B cell (primary cell): ENCODE measurements at regions not wholly inside any gene's neighbourhood (a gene's known extent, or its start where the extent isn't known, plus 50 kb on each side); places are given as distances from the start of the nearest gene placed in this dataset.

ENCODE experiments used
- ATAC-seq: fragments of 200-7000 bp; cut with Tn5 transposase; one replicate; pipeline ENCODE4 v1.10.0; 2021; ENCODE audit warnings: low read depth, mild to moderate bottlenecking, moderate number of reproducible peaks, moderate library complexity
- CTCF ChIA-PET: fragments of 350-600 bp; sonication (Branson Sonifier 250); formaldehyde crosslinking; loops from one replicate; lab custom pipeline; 2021; ENCODE audit warnings: antibody characterized with exemption, inconsistent platforms; lab: Charles Lee
- POLR2A ChIA-PET: fragments of 350-600 bp; sonication (Branson Sonifier 250); formaldehyde crosslinking; loops from one replicate; lab custom pipeline; 2021; ENCODE audit warnings: antibody characterized with exemption; lab: Charles Lee
- DNase-seq: peaks from one replicate; pipeline ENCODE4 v3.0.0; 2013
- H2AFZ ChIP-seq: 2 replicates; pipeline ENCODE4 v1.6.1; 2012; ENCODE audit warnings: mild to moderate bottlenecking, low read depth, low read length; ENCODE audit not compliant: insufficient read depth, poor library complexity, severe bottlenecking
- H3K27ac ChIP-seq, 2 donors: 1 replicate in 1 of 2; 2 replicates in 1 of 2; pipeline ENCODE4 v1.5.1; 2012 to 2013; ENCODE audit warnings: low read length in 2 of 2, mild to moderate bottlenecking in 2 of 2, moderate library complexity in 1 of 2
- H3K27me3 ChIP-seq, 4 experiments: fragments of 200-600 bp in 1 of 4; sonication (generic) in 1 of 4; replicated peaks in 1 of 4; 1 replicate in 2 of 4; 2 replicates in 2 of 4; pipeline versions ENCODE4 v1.6.1 to v1.7.0; 2013 to 2016; ENCODE audit warnings: low read length in 3 of 4, mild to moderate bottlenecking in 2 of 4, mixed read lengths in 1 of 4, moderate library complexity in 1 of 4; ENCODE audit not compliant: insufficient read depth in 4 of 4, control insufficient read depth in 3 of 4; ENCODE audit errors: control extremely low read depth in 1 of 4
- H3K36me3 ChIP-seq, 2 experiments: replicated peaks in 1 of 2; 1 replicate in 1 of 2; 2 replicates in 1 of 2; pipeline versions ENCODE4 v1.6.1 to v1.7.1; 2013; ENCODE audit warnings: low read length in 1 of 2; ENCODE audit not compliant: insufficient read depth in 2 of 2, control insufficient read depth in 1 of 2; ENCODE audit errors: control extremely low read depth in 1 of 2, extremely low read depth in 1 of 2
- H3K4me1 ChIP-seq, 2 donors: fragments of 200-600 bp in 1 of 2; sonication (generic) in 1 of 2; 1 replicate in 1 of 2; 2 replicates in 1 of 2; pipeline versions ENCODE4 v1.5.1 to v1.6.1; 2013 to 2017; ENCODE audit warnings: low read length in 2 of 2; ENCODE audit not compliant: control insufficient read depth in 2 of 2, insufficient read depth in 2 of 2
- H3K4me2 ChIP-seq: replicated peaks from 2 replicates; pipeline ENCODE3; 2012; ENCODE audit warnings: mild to moderate bottlenecking, low read depth, low read length; ENCODE audit not compliant: poor library complexity, severe bottlenecking
- H3K4me3 ChIP-seq, 5 experiments: fragments of 200-600 bp in 1 of 5; sonication (generic) in 1 of 5; 1 replicate in 3 of 5; 2 replicates in 2 of 5; pipeline versions ENCODE4 v1.5.1 to v1.7.0; 2011 to 2016; ENCODE audit warnings: low read length in 4 of 5, mild to moderate bottlenecking in 4 of 5, low read depth in 2 of 5, control low read depth in 1 of 5, moderate library complexity in 1 of 5; ENCODE audit not compliant: insufficient read depth in 1 of 5; ENCODE audit errors: control extremely low read depth in 1 of 5, extremely low read depth in 1 of 5
- H3K79me2 ChIP-seq: fragments of 200-600 bp; sonication (generic); one replicate; pipeline ENCODE4 v1.6.0; 2016; ENCODE audit warnings: low read length; ENCODE audit not compliant: control insufficient read depth, insufficient read depth
- H3K9ac ChIP-seq: fragments of 200-600 bp; sonication (generic); 2 replicates; pipeline ENCODE4 v1.6.1; 2017; ENCODE audit warnings: mild to moderate bottlenecking, low read length, moderate library complexity
- H3K9me3 ChIP-seq, 3 donors: one replicate each; pipeline versions ENCODE4 v1.6.1 to v1.7.1; 2013; ENCODE audit warnings: low read length in 2 of 3; ENCODE audit not compliant: control insufficient read depth in 2 of 3, insufficient read depth in 1 of 3; ENCODE audit errors: control extremely low read depth in 1 of 3
- H4K20me1 ChIP-seq: 2 replicates; pipeline ENCODE4 v1.6.0; 2012; ENCODE audit warnings: mild to moderate bottlenecking, low read length; ENCODE audit not compliant: insufficient read depth, control insufficient read depth, poor library complexity, severe bottlenecking
- H3K27ac Mint-ChIP-seq: one replicate; pipeline ENCODE4 v1.8.0; 2021; ENCODE audit warnings: mixed read lengths
- H3K27me3 Mint-ChIP-seq: one replicate; pipeline ENCODE4 v1.8.0; 2021; ENCODE audit warnings: mixed read lengths
- H3K4me1 Mint-ChIP-seq: one replicate; pipeline ENCODE4 v1.8.0; 2021; ENCODE audit warnings: mixed read lengths
- H3K4me3 Mint-ChIP-seq: one replicate; pipeline ENCODE4 v1.8.0; 2021; ENCODE audit warnings: mixed read lengths
- H3K9me3 Mint-ChIP-seq: one replicate; pipeline ENCODE4 v1.8.0; 2022; ENCODE audit warnings: mixed read lengths; ENCODE audit not compliant: insufficient read depth
- CTCF ChIP-seq: fragments of 200-600 bp; IDR thresholded peaks from one replicate; pipeline ENCODE4 v1.8.0; 2022; ENCODE audit warnings: antibody characterized with exemption, mild to moderate bottlenecking
- EZH2 ChIP-seq: IDR thresholded peaks from 2 replicates; pipeline ENCODE4 v1.6.1; 2012; ENCODE audit warnings: borderline replicate concordance, low read depth, mild to moderate bottlenecking, moderate library complexity, low read length; ENCODE audit not compliant: insufficient read depth, poor library complexity, severe bottlenecking
- WGBS: methylation state at CpG from one replicate; pipeline ENCODE4 v1.1.5; 2013; ENCODE audit warnings: missing lambda C conversion rate; ENCODE audit not compliant: insufficient coverage; 5-methylcytosine and 5-hydroxymethylcytosine counted together
- intact Hi-C: fragments of 100-400 bp; cut with micrococcal nuclease; formaldehyde crosslinking; loops from one replicate; pipeline ENCODE4 v1.10.0; 2022

GRCh38 chr22:44391015-44391414 is 78.3 kb upstream of the SHISAL1 start:
- Histone ChIP-seq H3K36me3 (no peaks in the 10 kb centered on the region), H3K4me2 (no peak overlapping the region), H4K20me1 (no peaks in the 10 kb centered on the region), H3K4me3 (no peak overlapping the region), H2AFZ (no peak overlapping the region), H3K79me2 (no peaks in the 10 kb centered on the region), H3K27me3 (peaks cover 0 to 2% (median 0%) of the 10 kb centered on the region in 4 experiments), H3K4me1 (no peaks in the 10 kb centered on the region), H3K9ac (no peak overlapping the region), H3K9me3 (no peaks in the 10 kb centered on the region), H3K27ac (no peak overlapping the region)
- H3K27ac Mint-ChIP-seq = no peak overlapping the region
- TF ChIP-seq EZH2 (no peak), CTCF (no peak)
- no peak overlapping the region for H3K4me3 Mint-ChIP-seq
- DNase-seq (no peak), ATAC-seq (no peak)
- CTCF ChIA-PET = no interaction called here
- no peaks in the 10 kb centered on the region for H3K9me3 Mint-ChIP-seq
- POLR2A ChIA-PET = no interaction called here
- intact Hi-C loops = no loop called here
- no peaks in the 10 kb centered on the region for H3K4me1 Mint-ChIP-seq
- WGBS = 76% methylated on average over 6 of the region's 6 CpGs
- peaks cover 40% of the 10 kb centered on the region for H3K27me3 Mint-ChIP-seq

GRCh38 chr22:44390613-44390970 is 77.8 kb upstream of the SHISAL1 start:
- Mint-ChIP-seq H3K4me3 (no peak overlapping the region), H3K27ac (no peak overlapping the region), H3K27me3 (peaks cover 38% of the 10 kb centered on the region), H3K9me3 (no peaks in the 10 kb centered on the region), H3K4me1 (no peaks in the 10 kb centered on the region)
- CTCF ChIA-PET = no interaction called here
- no peak for DNase-seq
- H2AFZ ChIP-seq = no peak overlapping the region
- no peak for ATAC-seq
- H3K27ac ChIP-seq = no peak overlapping the region
- peaks cover 0 to 2% (median 0%) of the 10 kb centered on the region in 4 experiments for H3K27me3 ChIP-seq
- H3K4me2 ChIP-seq = no peak overlapping the region
- no peaks in the 10 kb centered on the region for H3K4me1 ChIP-seq
- TF ChIP-seq CTCF = no peak
- TF ChIP-seq EZH2 = no peak
- H3K9ac ChIP-seq = no peak overlapping the region
- no peaks in the 10 kb centered on the region for H3K9me3 ChIP-seq
- no peaks in the 10 kb centered on the region for H3K36me3 ChIP-seq
- H3K4me3 ChIP-seq = no peak overlapping the region
- POLR2A ChIA-PET = no interaction called here
- intact Hi-C loops = no loop called here
- H4K20me1 ChIP-seq = no peaks in the 10 kb centered on the region
- WGBS = 89% methylated on average over 9 of the region's 9 CpGs
- no peaks in the 10 kb centered on the region for H3K79me2 ChIP-seq
